IMR-90 (cell line): ENCODE measurements at regions not wholly inside any gene's neighbourhood (a gene's known extent, or its start where the extent isn't known, plus 50 kb on each side); places are given as distances from the start of the nearest gene placed in this dataset.

Experiments used
- ATAC-seq: fragments of 200-7000 bp; cut with Tn5 transposase; 2 replicates; pipeline ENCODE4 v1.9.1; 2020; ENCODE audit warnings: low read depth, mild to moderate bottlenecking, moderate library complexity
- BruUV-seq: library from RNA; stranded (reverse); fragments of 400-500 nt; replicated peaks from 2 replicates; lab custom pipeline; 2021; lab: Mats Ljungman, UMichigan
- CTCF ChIA-PET: fragments of 300-600 bp; formaldehyde crosslinking; extraction: SDS; loops from one replicate; lab custom pipeline; 2021; ENCODE audit warnings: antibody characterized with exemption; lab: Yijun Ruan, JAX
- POLR2A ChIA-PET: fragments of 300-600 bp; sonication (Branson Sonifier 250); formaldehyde crosslinking; loops from one replicate; lab custom pipeline; 2022; ENCODE audit warnings: antibody characterized with exemption; ENCODE audit not compliant: unreplicated experiment; lab: Charles Lee
- DNase-seq: peaks from one replicate; pipeline ENCODE4 v3.0.0; 2013
- H2AFZ ChIP-seq: replicated peaks from 2 replicates; pipeline ENCODE3; 2013; ENCODE audit warnings: low read length, mild to moderate bottlenecking; ENCODE audit not compliant: poor library complexity
- H2AK5ac ChIP-seq: 2 replicates; pipeline ENCODE4 v1.6.1; 2013; ENCODE audit warnings: low read depth, low read length, inconsistent platforms
- H2AK9ac ChIP-seq: replicated peaks from 2 replicates; pipeline ENCODE3; 2013; ENCODE audit warnings: mild to moderate bottlenecking, low read depth, low read length, moderate library complexity; ENCODE audit not compliant: poor library complexity
- H2BK120ac ChIP-seq: 2 replicates; pipeline ENCODE4 v1.6.1; 2013; ENCODE audit warnings: low read depth, low read length, inconsistent platforms
- H2BK15ac ChIP-seq: 3 replicates; pipeline ENCODE4 v1.6.1; 2013; ENCODE audit warnings: low read depth, low read length, inconsistent platforms
- H2BK20ac ChIP-seq: 2 replicates; pipeline ENCODE4 v1.6.1; 2013; ENCODE audit warnings: low read depth, mild to moderate bottlenecking, inconsistent platforms, low read length, moderate library complexity
- H2BK5ac ChIP-seq: 2 replicates; pipeline ENCODE4 v1.6.1; 2013; ENCODE audit warnings: mild to moderate bottlenecking, low read depth, low read length, inconsistent platforms; ENCODE audit not compliant: poor library complexity, severe bottlenecking
- H3K14ac ChIP-seq: replicated peaks from 2 replicates; pipeline ENCODE4 v1.6.1; 2013; ENCODE audit warnings: low read depth, low read length, inconsistent platforms
- H3K18ac ChIP-seq: 2 replicates; pipeline ENCODE4 v1.6.1; 2013; ENCODE audit warnings: low read depth, low read length, control low read depth
- H3K23ac ChIP-seq: 2 replicates; pipeline ENCODE4 v1.6.1; 2013; ENCODE audit warnings: low read depth, low read length, inconsistent platforms
- H3K27ac ChIP-seq: 2 replicates; pipeline ENCODE4 v1.5.1; 2013; ENCODE audit warnings: mild to moderate bottlenecking, control low read depth, low read length; ENCODE audit not compliant: insufficient read depth
- H3K27me3 ChIP-seq: 2 replicates; pipeline ENCODE4 v1.6.1; 2013; ENCODE audit warnings: low read length; ENCODE audit not compliant: control insufficient read depth, insufficient read depth
- H3K36me3 ChIP-seq: 2 replicates; pipeline ENCODE4 v1.6.1; 2013; ENCODE audit warnings: low read length, mixed read lengths; ENCODE audit not compliant: control insufficient read depth, insufficient read depth
- H3K4ac ChIP-seq: 2 replicates; pipeline ENCODE4 v1.6.1; 2013; ENCODE audit warnings: low read depth, low read length, inconsistent platforms
- H3K4me1 ChIP-seq: 2 replicates; pipeline ENCODE4 v1.6.1; 2013; ENCODE audit warnings: low read length, mixed read lengths; ENCODE audit not compliant: control insufficient read depth, insufficient read depth
- H3K4me2 ChIP-seq: 2 replicates; pipeline ENCODE4 v1.6.1; 2013; ENCODE audit warnings: low read depth, mild to moderate bottlenecking, control low read depth, low read length, moderate library complexity
- H3K4me3 ChIP-seq: 2 replicates; pipeline ENCODE4 v1.5.1; 2013; ENCODE audit warnings: low read depth, mild to moderate bottlenecking, control low read depth, low read length, moderate library complexity; ENCODE audit not compliant: insufficient read depth
- H3K56ac ChIP-seq: 2 replicates; pipeline ENCODE4 v1.6.1; 2013; ENCODE audit warnings: low read length, inconsistent platforms; ENCODE audit not compliant: insufficient read depth; ENCODE audit errors: extremely low read depth
- H3K79me1 ChIP-seq, 2 experiments: 2 replicates each; pipeline ENCODE4 v1.6.1; 2013; ENCODE audit warnings: low read length in 2 of 2, inconsistent platforms in 1 of 2, low read depth in 1 of 2
- H3K9ac ChIP-seq: 2 replicates; pipeline ENCODE4 v1.6.1; 2013; ENCODE audit warnings: low read depth, low read length, control low read depth
- H3K9me1 ChIP-seq: 2 replicates; pipeline ENCODE4 v1.6.1; 2013; ENCODE audit warnings: low read length, inconsistent platforms; ENCODE audit not compliant: insufficient read depth
- H3K9me3 ChIP-seq: 2 replicates; pipeline ENCODE4 v1.6.1; 2013; ENCODE audit warnings: low read length; ENCODE audit not compliant: control insufficient read depth, insufficient read depth
- H4K20me1 ChIP-seq: 2 replicates; pipeline ENCODE4 v1.6.1; 2013; ENCODE audit warnings: low read length, inconsistent platforms; ENCODE audit not compliant: insufficient read depth
- H4K5ac ChIP-seq: 2 replicates; pipeline ENCODE4 v1.6.1; 2013; ENCODE audit warnings: mild to moderate bottlenecking, low read depth, low read length, control low read depth
- H4K8ac ChIP-seq, 2 experiments: 2 replicates each; pipeline ENCODE4 v1.6.1; 2013; ENCODE audit warnings: low read depth in 2 of 2, low read length in 2 of 2, control low read depth in 1 of 2, inconsistent platforms in 1 of 2
- H4K91ac ChIP-seq: 2 replicates; pipeline ENCODE4 v1.6.1; 2013; ENCODE audit warnings: low read depth, low read length, inconsistent platforms; ENCODE audit not compliant: insufficient read depth
- BHLHE40 ChIP-seq: fragments of 150-350 bp; IDR thresholded peaks from 2 replicates; pipeline ENCODE4 v1.6.1; 2016; ENCODE audit warnings: mild to moderate bottlenecking, low read depth, low read length
- CEBPB ChIP-seq: IDR thresholded peaks from 2 replicates; pipeline ENCODE4 v1.6.1; 2012; ENCODE audit warnings: low read depth, low read length, improper control_type of control experiment
- CHD1 ChIP-seq: IDR thresholded peaks from 2 replicates; pipeline ENCODE4 v1.6.1; 2012; ENCODE audit warnings: low read depth, low read length, improper control_type of control experiment
- FOS ChIP-seq: fragments of 150-350 bp; IDR thresholded peaks from 2 replicates; pipeline ENCODE4 v1.6.1; 2016; ENCODE audit warnings: low read depth, low read length
- MAZ ChIP-seq: IDR thresholded peaks from 2 replicates; pipeline ENCODE4 v1.6.1; 2012; ENCODE audit warnings: low read depth, mild to moderate bottlenecking, low read length, improper control_type of control experiment, moderate library complexity, borderline replicate concordance
- MXI1 ChIP-seq: IDR thresholded peaks from 2 replicates; pipeline ENCODE4 v1.6.1; 2012; ENCODE audit warnings: low read depth, mild to moderate bottlenecking, low read length, moderate library complexity, borderline replicate concordance
- NFE2L2 ChIP-seq: fragments of 150-350 bp; IDR thresholded peaks from 2 replicates; pipeline ENCODE4 v1.6.1; 2016; ENCODE audit warnings: low read depth, mild to moderate bottlenecking, low read length
- RCOR1 ChIP-seq: IDR thresholded peaks from 2 replicates; pipeline ENCODE4 v1.6.1; 2012; ENCODE audit warnings: mild to moderate bottlenecking, low read length, improper control_type of control experiment; ENCODE audit not compliant: insufficient replicate concordance
- RFX5 ChIP-seq: IDR thresholded peaks from 2 replicates; pipeline ENCODE4 v1.8.0; 2012; ENCODE audit warnings: low read depth, mild to moderate bottlenecking, low read length, moderate library complexity
- dilution Hi-C: fragments of 300-500 bp; cut with HindIII; formaldehyde crosslinking; loops from one replicate; pipeline ENCODE4 v1.14.3; 2018; ENCODE audit warnings: low sequenced_read_pairs; ENCODE audit not compliant: unreplicated experiment
- in situ Hi-C: fragments of 300-500 bp; cut with MboI; formaldehyde crosslinking; loops from 3 replicates; pipeline ENCODE4 v1.14.3; 2019; ENCODE audit warnings: low sequenced_read_pairs, inconsistent platforms, mixed read lengths
- intact Hi-C: fragments of 100-400 bp; cut with micrococcal nuclease; formaldehyde crosslinking; loops from 2 replicates; pipeline ENCODE4 v1.10.0; 2022

- Histone ChIP-seq H3K4me2 (no peak overlapping the region), H3K23ac (0 out of 2 replicates have a peak overlapping the region, but pooled peaks have one; percentile 11), H2BK120ac (no peak overlapping the region), H3K4me1 (no peaks in the 10 kb centered on the region), H4K5ac (no peak overlapping the region), H3K14ac (no peak overlapping the region), H3K18ac (no peak overlapping the region), H2BK20ac (no peak overlapping the region), H3K27me3 (no peaks in the 10 kb centered on the region), H4K8ac (no peak overlapping the region; a peak in 1 of 4 replicates), H3K9ac (no peak overlapping the region), H3K27ac (no peak overlapping the region), H3K9me3 (no peaks in the 10 kb centered on the region), H4K20me1 (no peaks in the 10 kb centered on the region), H4K91ac (no peak overlapping the region), H2AK5ac (no peak overlapping the region), H3K9me1 (no peaks in the 10 kb centered on the region), H3K4me3 (no peak overlapping the region), H3K79me1 (no peaks in the 10 kb centered on the region), H3K36me3 (no peaks in the 10 kb centered on the region), H2BK5ac (no peak overlapping the region), H2AFZ (no peak overlapping the region), H3K4ac (no peak overlapping the region), H2AK9ac (no peak overlapping the region), H3K56ac (no peak overlapping the region), H2BK15ac (no peak overlapping the region)
- BruUV-seq, result no TSS peak
- DNase-seq, result no peak
- intact Hi-C loops (no loop called here), dilution Hi-C loops (no loop called here), in situ Hi-C loops (no loop called here)
- ChIA-PET CTCF (interaction anchor here (1.4 kb wide), 1 partner anchor 211 kb away, joined by 3 read pairs; no protein-coding TSS in a partner anchor), POLR2A (interaction anchor here (0.6 to 0.7 kb wide), 2 partner anchors 14 to 271 kb away, joined by 3 to 8 read pairs; no protein-coding TSS in a partner anchor)
- TF ChIP-seq RCOR1 (no peak), BHLHE40 (no peak), CEBPB (no peak), MXI1 (no peak), FOS (no peak), RFX5 (no peak), NFE2L2 (no peak), CHD1 (no peak), MAZ (no peak)
- ATAC-seq, result no peak
Observed at GRCh38 chr7:12926206-12926605, 238.8 kb downstream of the ARL4A start.
